Astrocyte of the spinal cord (primary cell): ENCODE measurements at regions not wholly inside any gene's neighbourhood (a gene's known extent, or its start where the extent isn't known, plus 50 kb on each side); places are given as distances from the start of the nearest gene placed in this dataset.

Experiments
- DNase-seq: peaks from one replicate; pipeline ENCODE4 v3.0.0; 2011; ENCODE audit warnings: low read depth, low spot score
- H3K4me3 ChIP-seq: 2 replicates; pipeline ENCODE4 v1.5.1; 2011; ENCODE audit warnings: low read depth, mild to moderate bottlenecking, low read length, moderate library complexity
- CTCF ChIP-seq: IDR thresholded peaks from 2 replicates; pipeline ENCODE4 v1.5.1; 2012; ENCODE audit warnings: low read depth, mild to moderate bottlenecking, low read length, inconsistent platforms
- in situ Hi-C: cut with HindIII; loops from 2 replicates; pipeline ENCODE4 v1.10.0; 2017; ENCODE audit warnings: low sequenced_read_pairs

- no peak overlapping the region for H3K4me3 ChIP-seq
- no peak for DNase-seq
- TF ChIP-seq CTCF = no peak
- in situ Hi-C loops = no loop called here
Measured at GRCh38 chr2:41395692-41396091, 652.1 kb upstream of the PKDCC start.

- in situ Hi-C loops = no loop called here
- TF ChIP-seq CTCF = no peak
- no peak for DNase-seq
- H3K4me3 ChIP-seq = no peak overlapping the region
Measured at GRCh38 chr2:41399437-41400087, 648.3 kb upstream of the PKDCC start.

- in situ Hi-C loops = no loop called here
- peak; percentile 14 for DNase-seq
- peak; percentile 38 for TF ChIP-seq CTCF
- H3K4me3 ChIP-seq = no peak overlapping the region
Measured at GRCh38 chr2:41400088-41400665, 647.6 kb upstream of the PKDCC start.

GRCh38 chr2:41405441-41405840, 642.4 kb upstream of the PKDCC start:
- no peak overlapping the region for H3K4me3 ChIP-seq
- no peak for TF ChIP-seq CTCF
- in situ Hi-C loops = no loop called here
- DNase-seq = no peak

GRCh38 chr2:41409328-41409727, 638.5 kb upstream of the PKDCC start:
- H3K4me3 ChIP-seq = no peak overlapping the region
- no peak for DNase-seq
- TF ChIP-seq CTCF = no peak
- in situ Hi-C loops = no loop called here

GRCh38 chr2:41410011-41410410, 637.8 kb upstream of the PKDCC start:
- no peak overlapping the region for H3K4me3 ChIP-seq
- DNase-seq = no peak
- in situ Hi-C loops = no loop called here
- no peak for TF ChIP-seq CTCF
